ENCODE measurements at regions not wholly inside any gene's neighbourhood (a gene's known extent, or its start where the extent isn't known, plus 50 kb on each side); places are given as distances from the start of the nearest gene placed in this dataset.

DNA sequence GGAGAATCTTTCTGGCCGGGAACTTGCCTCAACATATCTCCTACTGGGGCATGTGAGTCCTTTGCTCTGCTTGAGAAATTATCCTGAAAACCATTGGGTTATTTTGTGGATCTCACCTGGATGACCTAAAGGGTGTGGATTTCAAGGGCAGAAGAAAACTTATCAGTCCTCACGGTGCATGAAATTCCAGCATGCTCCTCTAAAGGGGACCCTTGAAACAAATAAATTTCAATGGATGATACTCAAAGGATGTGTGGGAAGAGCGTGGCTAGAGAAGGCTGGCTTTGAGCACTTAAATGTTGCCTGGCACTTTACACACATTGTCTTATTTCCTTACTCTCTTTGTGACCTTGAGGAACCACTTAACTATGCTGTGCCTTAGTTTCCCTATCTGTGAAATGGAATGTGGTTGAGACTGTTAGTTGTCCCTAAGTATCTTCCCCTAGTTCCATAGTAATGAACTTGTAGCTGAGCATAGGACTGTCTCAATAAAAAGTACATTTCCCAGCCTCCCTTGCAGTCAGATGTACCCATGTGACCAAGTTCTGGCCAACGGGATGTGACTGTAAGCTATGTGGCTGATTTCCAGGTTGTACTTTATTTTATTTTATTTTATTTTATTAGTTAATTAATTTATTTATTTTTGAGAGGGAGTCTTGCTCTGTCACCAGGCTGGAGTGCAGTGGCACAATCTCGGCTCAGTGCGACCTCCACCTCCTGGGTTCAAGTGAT is 81.9 kb upstream of the PTPN1 start:
- TF ChIP-seq POLR2A (IDR thresholded peaks at IDR 0.05; ENCODE audit: low read depth, low read length) (no peak), POLR2AphosphoS5 (IDR thresholded peaks at IDR 0.05; ENCODE audit: low read depth, low read length) (no peak)
